Left lung (tissue), 4 donors: ENCODE measurements at regions not wholly inside any gene's neighbourhood (a gene's known extent, or its start where the extent isn't known, plus 50 kb on each side); places are given as distances from the start of the nearest gene placed in this dataset.

ENCODE experiments used
- ATAC-seq: fragments of 200-7000 bp; cut with Tn5 transposase; one replicate; pipeline ENCODE4 v1.9.1; 2020; ENCODE audit warnings: moderate library complexity
- DNase-seq, 4 donors: peaks; one replicate each; pipeline ENCODE4 v3.0.0-alpha.2; 2013 to 2020
- H3K27ac ChIP-seq, 2 donors: fragments of 200-600 bp; sonication (generic) in 1 of 2; one replicate each; pipeline versions ENCODE4 v1.5.0 to v1.8.0; 2020 to 2021
- H3K27me3 ChIP-seq, 2 donors: fragments of 200-600 bp; sonication (generic) in 1 of 2; one replicate each; pipeline versions ENCODE4 v1.5.0 to v1.8.0; 2020 to 2021
- H3K36me3 ChIP-seq, 2 donors: fragments of 200-600 bp; sonication (generic) in 1 of 2; one replicate each; pipeline versions ENCODE4 v1.5.0 to v1.8.0; 2020 to 2021
- H3K4me1 ChIP-seq, 2 donors: fragments of 200-600 bp; one replicate each; pipeline ENCODE4 v1.8.0; 2021
- H3K4me3 ChIP-seq, 2 donors: fragments of 200-600 bp; sonication (generic) in 1 of 2; one replicate each; pipeline versions ENCODE4 v1.5.0 to v1.8.0; 2020 to 2021; ENCODE audit warnings: mild to moderate bottlenecking in 1 of 2
- H3K9me3 ChIP-seq, 2 donors: fragments of 200-600 bp; sonication (generic) in 1 of 2; one replicate each; pipeline versions ENCODE4 v1.5.0 to v1.8.0; 2020 to 2021
- CTCF ChIP-seq, 2 donors: fragments of 200-600 bp; sonication (generic) in 1 of 2; IDR thresholded peaks; one replicate each; pipeline versions ENCODE4 v1.5.0 to v1.8.0; 2021; ENCODE audit warnings: antibody characterized with exemption in 2 of 2
- intact Hi-C, 2 donors: fragments of 100-400 bp; cut with DNase I; formaldehyde crosslinking; loops; one replicate each; pipeline versions ENCODE4 v1.11.2 to v1.14.2; 2022
- donor health status: DM: no; HTN: yes; CAD: no.
- donor health status: DM: no; HTN: no; CAD: no.

- H3K4me1 ChIP-seq = peaks cover 4 to 5% of the 10 kb centered on the region in 2 donors
- H3K36me3 ChIP-seq = no peaks in the 10 kb centered on the region
- no peak for DNase-seq
- intact Hi-C loops = no loop called here
- H3K4me3 ChIP-seq = no peak overlapping the region
- H3K27ac ChIP-seq = no peak overlapping the region
- no peaks in the 10 kb centered on the region for H3K27me3 ChIP-seq
- no peak for TF ChIP-seq CTCF (IDR thresholded peaks at IDR 0.05)
- H3K9me3 ChIP-seq = no peaks in the 10 kb centered on the region
- ATAC-seq = no peak
Measured at GRCh38 chrX:20511792-20512191, 245.1 kb upstream of the RPS6KA3 start.

- no peak for TF ChIP-seq CTCF (IDR thresholded peaks at IDR 0.05)
- no peak for ATAC-seq
- intact Hi-C loops = no loop called here
- H3K27ac ChIP-seq = no peak overlapping the region
- no peaks in the 10 kb centered on the region for H3K27me3 ChIP-seq
- no peak overlapping the region for H3K4me3 ChIP-seq
- DNase-seq = no peak
- no peaks in the 10 kb centered on the region for H3K4me1 ChIP-seq
- no peaks in the 10 kb centered on the region for H3K9me3 ChIP-seq
- no peaks in the 10 kb centered on the region for H3K36me3 ChIP-seq
Measured at GRCh38 chrX:20507901-20508620, 241.4 kb upstream of the RPS6KA3 start.

- no peaks in the 10 kb centered on the region for H3K36me3 ChIP-seq
- H3K4me3 ChIP-seq = no peak overlapping the region
- H3K9me3 ChIP-seq = no peaks in the 10 kb centered on the region
- intact Hi-C loops = no loop called here
- H3K27me3 ChIP-seq = no peaks in the 10 kb centered on the region
- no peak for TF ChIP-seq CTCF (IDR thresholded peaks at IDR 0.05)
- H3K27ac ChIP-seq = no peak overlapping the region
- no peaks in the 10 kb centered on the region for H3K4me1 ChIP-seq
- DNase-seq (no peak), ATAC-seq (no peak)
Measured at GRCh38 chrX:20506739-20507138, 240.0 kb upstream of the RPS6KA3 start.

- no peaks in the 10 kb centered on the region for H3K4me1 ChIP-seq
- H3K27ac ChIP-seq = no peak overlapping the region
- no peak for ATAC-seq
- H3K4me3 ChIP-seq = no peak overlapping the region
- no peak for DNase-seq
- no peaks in the 10 kb centered on the region for H3K27me3 ChIP-seq
- H3K36me3 ChIP-seq = no peaks in the 10 kb centered on the region
- intact Hi-C loops = no loop called here
- TF ChIP-seq CTCF (IDR thresholded peaks at IDR 0.05) = no peak
- H3K9me3 ChIP-seq = no peaks in the 10 kb centered on the region
Measured at GRCh38 chrX:20500949-20501348, 234.2 kb upstream of the RPS6KA3 start.

- no peak overlapping the region for H3K27ac ChIP-seq
- no peaks in the 10 kb centered on the region for H3K36me3 ChIP-seq
- intact Hi-C loops = no loop called here
- H3K9me3 ChIP-seq = no peaks in the 10 kb centered on the region
- H3K4me1 ChIP-seq = no peaks in the 10 kb centered on the region
- H3K4me3 ChIP-seq = no peak overlapping the region
- no peak for TF ChIP-seq CTCF (IDR thresholded peaks at IDR 0.05)
- DNase-seq (no peak), ATAC-seq (no peak)
- peaks cover 0 to under 1% of the 10 kb centered on the region in 2 donors for H3K27me3 ChIP-seq
Measured at GRCh38 chrX:20500171-20500865, 233.6 kb upstream of the RPS6KA3 start.
